HCT116 (cell line): ENCODE measurements at regions not wholly inside any gene's neighbourhood (a gene's known extent, or its start where the extent isn't known, plus 50 kb on each side); places are given as distances from the start of the nearest gene placed in this dataset.

ENCODE experiments used
- ATAC-seq: fragments of 200-7000 bp; cut with Tn5 transposase; 2 replicates; pipeline ENCODE4 v1.9.1; 2020; ENCODE audit warnings: mild to moderate bottlenecking, moderate library complexity
- BruUV-seq: library from RNA; stranded (reverse); fragments of 400-500 nt; replicated peaks from 2 replicates; lab custom pipeline; 2021; lab: Mats Ljungman, UMichigan
- CTCF ChIA-PET: fragments of 300-600 bp; sonication (Branson Sonifier 250); formaldehyde crosslinking; loops from one replicate; lab custom pipeline; 2021; ENCODE audit warnings: antibody characterized with exemption; lab: Charles Lee
- POLR2A ChIA-PET: fragments of 300-600, 350-600 bp; sonication (Branson Sonifier 250); formaldehyde crosslinking; loops from one replicate; lab custom pipeline; 2021; ENCODE audit warnings: antibody characterized with exemption; lab: Charles Lee
- RAD21 ChIA-PET, 2 experiments: fragments of 300-600 bp; sonication (Branson Sonifier 250); formaldehyde crosslinking; loops; one replicate each; lab custom pipeline; 2023; ENCODE audit warnings: low total read pairs in 2 of 2; ENCODE audit not compliant: uncharacterized antibody in 2 of 2, unreplicated experiment in 2 of 2, low non-redundant PET in 1 of 2; lab: Charles Lee
- DNase-seq: peaks from one replicate; pipeline ENCODE4 v3.0.0-alpha.2; 2010; ENCODE audit warnings: low read depth, low spot score
- H2AFZ ChIP-seq: fragments of 200-600 bp; shearing (Covaris generic), sonication (generic); 2 replicates; pipeline ENCODE4 v1.6.1; 2017; ENCODE audit warnings: low read depth, mixed run types, mixed read lengths, antibody characterized with exemption, low read length; ENCODE audit not compliant: poor library complexity, severe bottlenecking
- H3K27ac ChIP-seq: 2 replicates; pipeline ENCODE4 v1.5.1; 2012; ENCODE audit warnings: low read depth, low read length
- H3K27me3 ChIP-seq: fragments of 200-600 bp; sonication (generic); 2 replicates; pipeline ENCODE4 v1.6.1; 2016; ENCODE audit warnings: mixed run types, low read length, mixed read lengths; ENCODE audit not compliant: insufficient read depth
- H3K36me3 ChIP-seq, 2 experiments: fragments of 200-500 bp in 1 of 2; fragments of 200-600 bp in 1 of 2; sonication (Bioruptor generic) in 1 of 2; sonication (generic) in 1 of 2; 2 replicates each; pipeline versions ENCODE4 v1.5.1 to v1.6.1; 2014 to 2016; ENCODE audit warnings: low read length in 2 of 2, inconsistent platforms in 1 of 2, mixed read lengths in 1 of 2, mixed run types in 1 of 2; ENCODE audit not compliant: insufficient read depth in 2 of 2, control insufficient read depth in 1 of 2
- H3K4me1 ChIP-seq, 2 experiments: fragments of 200-600 bp in 1 of 2; sonication (generic) in 1 of 2; 2 replicates each; pipeline versions ENCODE4 v1.5.1 to v1.6.1; 2012 to 2017; ENCODE audit warnings: low read length in 2 of 2, inconsistent platforms in 1 of 2, mild to moderate bottlenecking in 1 of 2, mixed read lengths in 1 of 2, mixed run types in 1 of 2, moderate library complexity in 1 of 2; ENCODE audit not compliant: insufficient read depth in 2 of 2, control insufficient read depth in 1 of 2
- H3K4me2 ChIP-seq: fragments of 200-600 bp; sonication (generic); 2 replicates; pipeline ENCODE4 v1.6.1; 2017; ENCODE audit warnings: mixed run types, low read length, mixed read lengths
- H3K4me3 ChIP-seq, 2 experiments: fragments of 200-600 bp in 1 of 2; sonication (generic) in 1 of 2; replicated peaks in 1 of 2; 2 replicates each; pipeline ENCODE4 v1.5.1; 2011 to 2016; ENCODE audit warnings: low read length in 2 of 2, control low read depth in 1 of 2, low read depth in 1 of 2, mild to moderate bottlenecking in 1 of 2, mixed read lengths in 1 of 2, mixed run types in 1 of 2
- H3K79me2 ChIP-seq: fragments of 200-600 bp; sonication (generic); 2 replicates; pipeline ENCODE4 v1.6.1; 2017; ENCODE audit warnings: mild to moderate bottlenecking, mixed run types, low read length, moderate library complexity, mixed read lengths; ENCODE audit not compliant: insufficient read depth
- H3K9ac ChIP-seq: fragments of 200-600 bp; sonication (generic); 2 replicates; pipeline ENCODE4 v1.6.1; 2016; ENCODE audit warnings: low read length, mixed read lengths
- H3K9me2 ChIP-seq: fragments of 200-600 bp; sonication (generic), shearing (Covaris generic); 2 replicates; pipeline ENCODE4 v1.6.1; 2017; ENCODE audit warnings: mixed run types, mild to moderate bottlenecking, moderate library complexity; ENCODE audit not compliant: insufficient read depth
- H3K9me3 ChIP-seq, 2 experiments: fragments of 200-500 bp in 1 of 2; fragments of 200-600 bp in 1 of 2; sonication (Bioruptor generic) in 1 of 2; sonication (generic) in 1 of 2; 2 replicates each; pipeline ENCODE4 v1.6.1; 2014 to 2017; ENCODE audit warnings: low read length in 2 of 2, mixed read lengths in 2 of 2, inconsistent platforms in 1 of 2, low read depth in 1 of 2, mild to moderate bottlenecking in 1 of 2, mixed run types in 1 of 2, moderate library complexity in 1 of 2; ENCODE audit not compliant: control insufficient read depth in 1 of 2, insufficient read depth in 1 of 2
- H4K20me1 ChIP-seq: fragments of 200-600 bp; sonication (generic), shearing (Covaris generic); 2 replicates; pipeline ENCODE4 v1.6.1; 2017; ENCODE audit warnings: mixed run types, mild to moderate bottlenecking, moderate library complexity; ENCODE audit not compliant: insufficient read depth
- ATF3 ChIP-seq: IDR thresholded peaks from 2 replicates; pipeline ENCODE4 v1.6.1; 2012
- CEBPB ChIP-seq: IDR thresholded peaks from 2 replicates; pipeline ENCODE4 v1.6.1; 2012; ENCODE audit warnings: low read depth
- CTCF ChIP-seq, 3 experiments: fragments of 200-600 bp in 1 of 3; sonication (generic) in 1 of 3; IDR thresholded peaks in 2 of 3; conservative IDR thresholded peaks in 1 of 3; 2 replicates each; pipeline ENCODE4 v1.5.1; 2012 to 2017; ENCODE audit warnings: low read depth in 2 of 3, low read length in 2 of 3, antibody characterized with exemption in 1 of 3, borderline replicate concordance in 1 of 3, control low read depth in 1 of 3, mild to moderate bottlenecking in 1 of 3, mixed read lengths in 1 of 3, mixed run types in 1 of 3, moderate library complexity in 1 of 3; ENCODE audit not compliant: insufficient read depth in 1 of 3
- EGR1 ChIP-seq: IDR thresholded peaks from 2 replicates; pipeline ENCODE4 v1.6.1; 2012; ENCODE audit warnings: low read depth
- EZH2phosphoT487 ChIP-seq: fragments of 200-600 bp; IDR thresholded peaks from 2 replicates; pipeline ENCODE4 v1.6.1; 2018; ENCODE audit warnings: antibody characterized with exemption, borderline replicate concordance
- JUND ChIP-seq: IDR thresholded peaks from 2 replicates; pipeline ENCODE4 v1.6.1; 2012
- POLR2AphosphoS5 ChIP-seq: IDR thresholded peaks from 2 replicates; pipeline ENCODE4 v1.6.1; 2011; ENCODE audit warnings: mild to moderate bottlenecking, low read depth, low read length, moderate library complexity
- SIN3A ChIP-seq: IDR thresholded peaks from 2 replicates; pipeline ENCODE4 v1.6.1; 2012; ENCODE audit warnings: low read depth
- TCF7L2 ChIP-seq: IDR thresholded peaks from 2 replicates; pipeline ENCODE4 v1.7.0; 2011; ENCODE audit warnings: borderline replicate concordance, inconsistent platforms; ENCODE audit not compliant: insufficient read depth, insufficient read length; ENCODE audit errors: extremely low read depth
- YY1 ChIP-seq: IDR thresholded peaks from 2 replicates; pipeline ENCODE4 v1.6.1; 2011; ENCODE audit warnings: low read length, low read depth, moderate library complexity, mild to moderate bottlenecking; ENCODE audit not compliant: insufficient replicate concordance; ENCODE audit errors: extremely low read depth
- ZFX ChIP-seq: fragments of 450-650 bp; IDR thresholded peaks from 2 replicates; pipeline ENCODE4 v1.6.1; 2017
- ZNF274 ChIP-seq: fragments of 200-500 bp; sonication (Bioruptor generic); IDR thresholded peaks from 2 replicates; pipeline ENCODE4 v1.6.1; 2014; ENCODE audit warnings: mild to moderate bottlenecking, low read depth, low read length, inconsistent platforms
- intact Hi-C: fragments of 100-400 bp; cut with micrococcal nuclease; formaldehyde crosslinking; loops from 2 replicates; pipeline ENCODE4 v1.10.0; 2022
- TF ChIP-seq, protein P1 (sequence below): IDR thresholded peaks from 2 replicates; pipeline ENCODE4 v1.6.1; 2012; ENCODE audit warnings: low read depth
- TF ChIP-seq, protein P2 (sequence below): IDR thresholded peaks from 2 replicates; pipeline ENCODE4 v1.6.1; 2012

- Histone ChIP-seq H2AFZ (no peak overlapping the region), H3K9me3 (no peaks in the 10 kb centered on the region; a peak in 1 of 4 replicates), H3K9me2 (no peaks in the 10 kb centered on the region), H3K27me3 (no peaks in the 10 kb centered on the region), H3K4me1 (no peaks in the 10 kb centered on the region), H4K20me1 (no peaks in the 10 kb centered on the region), H3K4me3 (no peak overlapping the region), H3K36me3 (no peaks in the 10 kb centered on the region), H3K79me2 (no peaks in the 10 kb centered on the region), H3K4me2 (no peak overlapping the region)
- POLR2A ChIA-PET = no interaction called here
- intact Hi-C loops = loop anchor here (10.0 kb wide), 1 partner anchor 498 kb away; no protein-coding TSS in a partner anchor
- DNase-seq (no peak), ATAC-seq (no peak)
- CTCF ChIA-PET = no interaction called here
- RAD21 ChIA-PET = no interaction called here
- BruUV-seq = no TSS peak
- TF ChIP-seq YY1 = no peak
- TF ChIP-seq, protein P1, sequence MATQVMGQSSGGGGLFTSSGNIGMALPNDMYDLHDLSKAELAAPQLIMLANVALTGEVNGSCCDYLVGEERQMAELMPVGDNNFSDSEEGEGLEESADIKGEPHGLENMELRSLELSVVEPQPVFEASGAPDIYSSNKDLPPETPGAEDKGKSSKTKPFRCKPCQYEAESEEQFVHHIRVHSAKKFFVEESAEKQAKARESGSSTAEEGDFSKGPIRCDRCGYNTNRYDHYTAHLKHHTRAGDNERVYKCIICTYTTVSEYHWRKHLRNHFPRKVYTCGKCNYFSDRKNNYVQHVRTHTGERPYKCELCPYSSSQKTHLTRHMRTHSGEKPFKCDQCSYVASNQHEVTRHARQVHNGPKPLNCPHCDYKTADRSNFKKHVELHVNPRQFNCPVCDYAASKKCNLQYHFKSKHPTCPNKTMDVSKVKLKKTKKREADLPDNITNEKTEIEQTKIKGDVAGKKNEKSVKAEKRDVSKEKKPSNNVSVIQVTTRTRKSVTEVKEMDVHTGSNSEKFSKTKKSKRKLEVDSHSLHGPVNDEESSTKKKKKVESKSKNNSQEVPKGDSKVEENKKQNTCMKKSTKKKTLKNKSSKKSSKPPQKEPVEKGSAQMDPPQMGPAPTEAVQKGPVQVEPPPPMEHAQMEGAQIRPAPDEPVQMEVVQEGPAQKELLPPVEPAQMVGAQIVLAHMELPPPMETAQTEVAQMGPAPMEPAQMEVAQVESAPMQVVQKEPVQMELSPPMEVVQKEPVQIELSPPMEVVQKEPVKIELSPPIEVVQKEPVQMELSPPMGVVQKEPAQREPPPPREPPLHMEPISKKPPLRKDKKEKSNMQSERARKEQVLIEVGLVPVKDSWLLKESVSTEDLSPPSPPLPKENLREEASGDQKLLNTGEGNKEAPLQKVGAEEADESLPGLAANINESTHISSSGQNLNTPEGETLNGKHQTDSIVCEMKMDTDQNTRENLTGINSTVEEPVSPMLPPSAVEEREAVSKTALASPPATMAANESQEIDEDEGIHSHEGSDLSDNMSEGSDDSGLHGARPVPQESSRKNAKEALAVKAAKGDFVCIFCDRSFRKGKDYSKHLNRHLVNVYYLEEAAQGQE = peak; percentile 43
- no peak for TF ChIP-seq ATF3
- TF ChIP-seq CEBPB = no peak
- TF ChIP-seq JUND = no peak
- TF ChIP-seq EZH2phosphoT487 = no peak
- TF ChIP-seq, all 23 proteins: peak for 1
- no peak overlapping the region for H3K27ac ChIP-seq
- no peak overlapping the region for H3K9ac ChIP-seq
Measured at GRCh38 chr3:117322866-117323265, 613.3 kb downstream of the TUSC7 start.

GRCh38 chr3:117346901-117347300 lies 637.3 kb downstream of the TUSC7 start:
- intact Hi-C loops = no loop called here
- ATAC-seq = no peak
- H3K9me2 ChIP-seq = no peaks in the 10 kb centered on the region

More at GRCh38 chr3:117346901-117347300, 637.3 kb downstream of the TUSC7 start:
- H4K20me1 ChIP-seq = no peaks in the 10 kb centered on the region
- DNase-seq = no peak
- no TSS peak for BruUV-seq
- no peaks in the 10 kb centered on the region for H3K36me3 ChIP-seq
- TF ChIP-seq TCF7L2 = no peak
- TF ChIP-seq EGR1 = no peak
- TF ChIP-seq, protein P2, sequence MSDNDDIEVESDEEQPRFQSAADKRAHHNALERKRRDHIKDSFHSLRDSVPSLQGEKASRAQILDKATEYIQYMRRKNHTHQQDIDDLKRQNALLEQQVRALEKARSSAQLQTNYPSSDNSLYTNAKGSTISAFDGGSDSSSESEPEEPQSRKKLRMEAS = no peak
- no peak for TF ChIP-seq SIN3A
- no peak for TF ChIP-seq ZFX
- TF ChIP-seq ZNF274 = no peak
- TF ChIP-seq POLR2AphosphoS5 = no peak
- no peak for TF ChIP-seq JUND
- no peak for TF ChIP-seq ATF3
- TF ChIP-seq YY1 = no peak
- no peak for TF ChIP-seq CTCF (IDR thresholded peaks at IDR 0.05 in 2 of 3, conservative IDR thresholded peaks at IDR 0.05 in 1 of 3; ENCODE audit: borderline replicate concordance in 1 of 3, insufficient read depth in 1 of 3, low read depth in 2 of 3, low read length in 2 of 3)
- no peak for TF ChIP-seq CEBPB
- no peak for TF ChIP-seq EZH2phosphoT487
- H3K4me1 ChIP-seq = no peaks in the 10 kb centered on the region
- no peaks in the 10 kb centered on the region for H3K79me2 ChIP-seq
- RAD21 ChIA-PET = no interaction called here
- H3K9me3 ChIP-seq = no peaks in the 10 kb centered on the region; a peak in 1 of 4 replicates
- POLR2A ChIA-PET = no interaction called here
- no peak overlapping the region for H3K4me2 ChIP-seq
- H3K9ac ChIP-seq = no peak overlapping the region
- no peak overlapping the region for H3K27ac ChIP-seq
- no peak overlapping the region for H2AFZ ChIP-seq
- no peaks in the 10 kb centered on the region for H3K27me3 ChIP-seq
- H3K4me3 ChIP-seq = no peak overlapping the region
- CTCF ChIA-PET = no interaction called here
